SH-SY5Y (cell line): ENCODE measurements at regions not wholly inside any gene's neighbourhood (a gene's known extent, or its start where the extent isn't known, plus 50 kb on each side); places are given as distances from the start of the nearest gene placed in this dataset.

Experiments used
- GATA2 ChIP-seq: IDR thresholded peaks from 2 replicates; pipeline ENCODE4 v1.6.1; 2011; ENCODE audit warnings: mild to moderate bottlenecking, low read depth, low read length
- GATA3 ChIP-seq: IDR thresholded peaks from 2 replicates; pipeline ENCODE4 v1.6.1; 2011; ENCODE audit warnings: low read depth, mild to moderate bottlenecking, low read length, moderate library complexity

DNA sequence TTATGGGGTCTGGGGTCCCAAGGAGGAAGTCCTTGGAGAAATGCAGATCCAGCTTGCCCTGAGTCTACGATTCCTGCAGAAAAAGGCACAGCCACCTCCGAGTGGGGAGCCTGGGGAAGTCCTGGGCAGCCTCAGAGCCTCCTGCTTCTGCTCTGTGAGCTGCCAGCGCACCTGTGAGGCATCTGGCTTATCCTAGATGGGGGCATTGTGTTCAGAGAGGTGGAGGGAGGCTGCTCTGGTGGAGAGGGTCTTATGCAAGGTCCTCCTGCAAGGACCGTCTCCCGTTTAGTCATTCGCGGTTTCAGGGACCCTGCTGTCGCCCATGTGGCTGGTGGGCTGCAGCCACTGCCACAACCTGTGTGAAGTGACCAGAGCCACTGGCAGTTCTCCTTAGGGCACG is 53.0 kb upstream of the PRMT8 start:
- TF ChIP-seq GATA2 (no peak), GATA3 (no peak)
